ENCODE measurements at regions not wholly inside any gene's neighbourhood (a gene's known extent, or its start where the extent isn't known, plus 50 kb on each side); places are given as distances from the start of the nearest gene placed in this dataset.
A peak's percentile ranks its signal among the peaks of the same experiment; 100 is the strongest.
"Not testable (repeated sequence)": the region's sequence is repeated elsewhere in the genome, so short reads cannot be mapped to it uniquely, and the experiment has no call there.

DNA sequence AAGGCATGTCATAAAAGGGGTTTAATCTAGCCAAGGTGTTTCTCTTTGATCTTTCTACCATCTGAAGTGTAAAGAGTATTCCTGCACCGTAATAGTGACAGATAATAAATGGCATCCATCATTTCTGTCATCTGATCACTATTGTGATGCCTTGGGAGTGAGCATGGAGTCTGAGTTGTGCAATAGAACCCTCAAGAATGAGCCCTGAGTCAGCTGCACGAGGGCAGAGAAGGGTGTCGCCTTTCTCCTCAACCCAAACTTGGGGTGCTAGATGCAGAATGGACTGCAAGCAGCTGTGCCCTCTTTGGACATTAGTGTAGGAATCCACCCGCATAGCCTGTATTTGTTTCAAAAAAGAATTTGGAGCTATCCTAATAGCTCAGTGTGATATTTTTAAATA is 115.2 kb downstream of the ZNF37A start:
- no peak for DNase-seq

DNA sequence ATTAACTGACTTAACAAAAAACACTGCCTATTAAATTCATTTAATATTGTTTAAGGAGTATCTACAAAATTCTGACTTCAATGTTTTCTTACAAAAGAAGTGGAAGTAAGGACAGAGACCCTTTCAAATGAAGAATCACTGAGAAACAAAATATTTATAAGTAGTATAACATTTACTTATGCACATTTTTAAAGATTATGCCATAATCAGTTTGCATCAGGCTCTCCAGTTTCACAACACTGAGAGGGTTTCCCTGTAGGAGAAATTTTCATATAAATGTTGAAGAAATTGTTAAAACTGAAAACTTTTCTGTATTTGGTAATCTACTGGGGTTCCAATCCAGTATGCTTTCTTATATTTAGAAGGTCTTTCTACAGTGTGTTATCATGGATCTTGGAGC is 115.6 kb downstream of the ZNF37A start:
- not testable (repeated sequence) for DNase-seq

DNA sequence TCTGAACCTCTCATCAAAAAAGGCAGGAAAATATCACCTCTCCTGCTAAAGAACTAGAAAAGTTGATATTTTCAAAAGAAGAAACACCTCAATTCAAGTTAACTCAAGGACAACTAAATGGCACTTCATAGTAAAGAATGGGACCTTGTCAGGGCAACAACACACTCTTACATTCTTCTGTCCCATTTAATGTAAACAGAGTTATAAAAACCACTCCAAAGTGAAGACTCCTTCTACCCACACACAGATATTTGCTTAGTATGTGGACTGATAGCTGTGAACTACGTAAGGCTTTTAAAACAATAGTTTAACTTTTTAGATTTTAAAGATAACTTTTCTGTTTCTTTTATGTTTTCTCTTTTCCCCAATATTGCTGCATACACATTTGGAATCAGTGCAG is 118.3 kb downstream of the ZNF37A start:
- no peak for DNase-seq

DNA sequence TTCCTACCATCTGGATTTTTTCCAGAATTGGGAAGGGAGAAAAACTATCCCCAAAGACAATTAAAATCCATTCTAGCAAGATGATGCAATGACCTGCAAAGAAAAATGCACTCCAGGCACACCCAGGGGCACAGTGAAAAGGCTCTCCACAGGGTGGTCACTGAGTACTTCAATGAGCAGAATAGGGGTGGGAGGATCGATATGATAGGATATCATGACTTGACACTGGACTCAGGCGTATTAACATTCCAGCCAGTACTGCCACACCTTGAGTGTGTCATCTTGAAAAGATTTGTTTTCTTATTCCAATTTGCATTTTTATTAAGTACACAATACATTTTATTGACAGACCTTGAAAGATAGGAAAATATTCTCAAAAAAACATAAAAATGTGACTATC is 132.2 kb downstream of the ZNF37A start:
- DNase-seq, result no peak

DNA sequence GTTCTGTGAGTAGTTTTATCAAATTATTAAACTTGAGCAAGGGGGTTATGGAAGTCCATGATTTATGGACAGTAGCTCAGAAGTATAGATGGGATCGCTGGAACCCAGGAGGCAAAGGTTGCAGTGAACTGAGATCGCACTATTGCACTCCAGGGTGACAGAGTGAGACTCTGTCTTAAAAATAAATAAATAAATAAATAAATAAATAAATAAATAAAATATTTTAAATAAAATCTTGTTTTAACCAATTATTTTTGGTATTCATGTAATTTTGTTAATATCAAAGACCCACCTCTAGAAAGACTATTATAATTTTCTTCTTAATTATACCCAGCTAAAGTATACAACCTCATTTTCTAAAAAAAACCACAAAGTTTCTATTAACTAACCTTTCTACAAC is 134.3 kb downstream of the ZNF37A start:
- DNase-seq, result no peak

DNA sequence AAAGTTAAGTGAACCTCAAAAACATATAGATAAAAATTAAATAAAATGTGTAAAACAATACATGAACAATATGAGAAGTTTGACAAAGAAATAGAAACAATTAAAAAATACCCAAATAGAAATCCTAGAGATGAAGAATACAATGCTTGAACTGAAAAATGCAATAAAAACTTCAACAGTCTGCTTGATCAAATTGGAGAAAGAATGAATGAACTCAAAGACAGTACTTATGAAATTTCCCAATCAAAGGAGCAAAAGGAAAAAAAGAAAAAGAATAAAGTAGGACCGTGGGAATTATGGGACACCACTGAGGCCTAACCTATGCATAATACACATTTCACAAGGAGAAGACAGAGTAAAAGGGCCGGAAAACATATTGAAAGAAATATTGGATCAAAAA is 144.3 kb downstream of the ZNF37A start:
- not testable (repeated sequence) for DNase-seq

DNA sequence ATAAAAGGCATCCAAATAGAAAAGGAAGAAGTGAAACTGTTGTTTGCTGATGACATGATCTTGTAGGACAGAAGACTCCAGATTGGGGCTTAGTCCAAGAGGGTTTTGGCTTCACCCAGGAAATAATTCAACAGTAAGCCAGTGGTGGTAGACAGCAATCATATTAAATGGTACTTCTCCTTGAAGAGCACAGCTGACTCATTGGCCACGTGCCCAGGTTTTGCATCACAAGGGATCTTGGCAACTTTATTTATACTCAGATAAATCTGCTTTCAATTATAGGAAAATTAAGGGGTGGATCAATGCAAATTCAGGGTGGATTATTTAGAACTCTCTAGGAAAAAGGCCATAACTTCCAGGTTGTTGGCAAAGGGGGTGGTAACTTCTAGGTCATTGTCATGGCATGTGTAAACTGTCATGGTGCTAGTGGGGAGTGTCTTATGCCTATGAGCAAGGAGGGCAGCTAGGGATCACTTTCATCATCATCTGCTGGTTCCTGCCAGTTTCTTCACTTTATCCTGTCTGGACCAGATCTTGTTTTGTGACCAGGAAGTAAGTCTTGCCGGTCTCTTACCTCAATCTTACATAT is 148.0 kb downstream of the ZNF37A start:
- not testable (repeated sequence) for DNase-seq

DNA sequence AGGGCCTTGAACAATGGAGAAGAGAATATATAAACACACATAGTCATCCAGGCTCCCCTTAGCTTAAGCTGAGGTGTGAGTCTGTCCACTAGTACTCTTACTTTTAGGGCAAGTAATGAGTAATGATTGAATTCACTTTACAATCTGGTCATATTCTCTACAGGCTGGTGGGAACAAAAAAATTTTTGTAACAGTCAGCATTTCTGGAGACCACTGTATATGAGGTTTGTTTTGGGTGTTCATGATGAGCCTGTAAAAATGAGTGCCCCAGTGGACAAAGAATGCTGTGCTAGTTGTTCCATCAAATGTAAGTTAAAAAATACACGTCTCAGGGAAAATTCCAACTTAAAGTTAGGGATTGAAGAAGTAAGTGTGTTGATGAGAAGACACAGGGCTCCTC is 154.0 kb downstream of the ZNF37A start:
- DNase-seq, result not testable (repeated sequence)

DNA sequence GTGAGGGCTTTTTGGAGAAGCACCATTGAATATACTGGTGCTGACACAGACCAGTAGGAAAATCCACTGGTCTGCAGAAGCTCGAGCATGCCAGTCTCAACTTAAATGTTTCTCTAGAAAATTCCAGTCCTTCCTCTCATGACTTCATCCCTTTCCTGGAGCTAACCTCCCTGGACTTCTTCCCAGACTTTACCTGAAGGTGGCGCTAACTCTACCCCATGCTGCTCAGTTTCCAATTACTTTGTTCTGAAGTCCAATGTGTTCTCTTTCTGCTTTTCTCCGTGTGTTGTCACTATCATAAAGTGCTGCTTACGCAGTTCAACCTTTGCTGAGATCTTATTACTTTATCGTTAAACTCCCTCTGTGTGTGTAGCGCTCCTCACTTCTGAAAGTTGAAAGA is 158.4 kb downstream of the ZNF37A start:
- not testable (repeated sequence) for DNase-seq

DNA sequence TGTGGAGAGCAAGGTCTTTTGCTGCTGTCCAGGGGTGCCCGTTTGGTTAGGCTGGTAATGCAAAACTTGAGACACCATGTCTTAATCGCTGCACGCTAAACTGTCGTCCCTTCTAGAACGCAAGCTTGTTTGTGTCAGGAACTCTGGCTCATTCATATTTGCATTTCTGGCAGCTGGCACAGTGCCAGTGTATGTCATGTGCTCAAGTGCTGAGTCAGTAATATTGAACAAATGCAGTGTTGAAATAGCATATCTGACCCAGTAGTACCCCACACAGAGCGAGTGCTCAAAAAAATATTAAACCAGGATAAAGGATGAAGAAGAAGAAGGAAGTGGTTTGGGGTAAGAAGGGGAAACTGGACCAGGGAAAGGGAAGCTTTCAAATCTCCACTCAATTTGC is 173.4 kb downstream of the ZNF37A start:
- DNase-seq, result not testable (repeated sequence)

DNA sequence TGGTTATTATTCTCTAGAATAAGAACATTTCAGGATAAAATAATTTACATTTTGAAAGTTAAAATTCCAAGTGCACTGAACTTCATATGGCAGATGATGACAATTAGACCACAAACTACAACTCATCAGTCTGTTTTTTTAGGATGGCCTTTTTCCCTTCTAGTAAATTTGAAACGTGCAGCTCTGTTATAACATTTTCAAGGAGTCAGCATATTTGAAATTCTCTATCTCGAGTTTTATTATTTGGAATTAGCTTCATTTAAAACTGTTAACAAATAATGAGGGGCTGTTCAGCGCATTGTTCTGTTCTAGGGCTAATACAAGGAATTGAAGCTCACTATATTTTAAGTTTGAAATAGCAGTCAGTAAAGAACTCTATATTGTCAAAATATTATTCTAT is 176.9 kb downstream of the ZNF37A start:
- DNase-seq, result not testable (repeated sequence)

DNA sequence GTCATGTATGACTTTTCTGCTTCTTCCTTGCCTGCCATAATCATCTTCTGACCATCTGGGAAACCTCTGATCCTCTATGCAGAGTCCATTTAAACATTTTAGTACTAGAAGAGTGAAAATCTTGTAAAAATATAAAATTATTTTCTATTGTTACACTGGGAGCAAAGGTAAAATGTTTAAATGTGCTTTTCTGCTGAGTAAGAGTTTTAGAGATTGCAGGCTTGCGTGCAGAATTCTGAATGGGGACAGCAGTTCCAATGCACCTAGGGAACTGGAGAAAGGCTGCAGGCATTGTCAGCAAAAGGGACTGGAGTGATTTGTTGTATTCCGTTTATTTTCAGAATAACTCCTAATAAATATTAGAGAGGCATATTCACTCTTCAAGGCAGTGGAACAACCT is 180.7 kb downstream of the ZNF37A start:
- DNase-seq, result not testable (repeated sequence)

DNA sequence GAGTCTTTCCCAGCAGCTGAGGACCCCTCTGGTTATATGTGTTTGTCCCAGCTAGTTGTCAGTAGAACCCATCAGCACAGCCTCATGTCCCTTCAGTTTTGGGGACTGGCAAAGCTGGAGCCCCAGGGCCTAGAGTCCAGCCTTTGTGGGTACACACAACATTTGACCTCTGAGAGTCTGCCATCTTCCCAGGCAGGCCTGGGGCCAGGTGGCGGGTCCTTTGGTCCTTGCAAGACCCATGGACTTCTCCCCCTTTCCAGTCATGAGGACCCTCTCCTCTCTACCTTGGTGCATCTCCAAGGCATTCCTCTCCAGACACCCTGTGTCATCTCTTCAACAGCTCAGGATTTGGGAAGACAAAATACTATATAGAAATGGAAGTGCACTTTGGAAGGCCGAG is 198.4 kb downstream of the ZNF37A start:
- DNase-seq, result not testable (repeated sequence)

DNA sequence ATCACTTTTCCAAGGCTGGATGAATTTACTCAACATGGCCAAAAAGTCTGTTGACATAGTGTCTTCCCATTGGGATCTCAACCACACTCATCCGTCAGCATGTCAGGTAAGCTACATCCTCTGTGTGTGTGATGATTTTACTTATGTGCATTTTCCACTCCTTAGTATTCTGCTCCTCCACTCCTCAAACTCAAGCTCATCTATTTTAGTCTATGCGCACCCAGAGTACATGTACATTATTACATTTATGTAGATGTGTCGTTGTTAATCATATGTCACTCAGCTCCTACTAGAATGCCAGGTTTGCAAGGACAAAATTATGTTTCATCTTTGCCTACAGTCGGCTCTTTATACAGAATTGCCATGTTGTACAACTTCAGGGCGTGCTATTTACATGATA is 216.0 kb downstream of the ZNF37A start:
- not testable (repeated sequence) for DNase-seq

DNA sequence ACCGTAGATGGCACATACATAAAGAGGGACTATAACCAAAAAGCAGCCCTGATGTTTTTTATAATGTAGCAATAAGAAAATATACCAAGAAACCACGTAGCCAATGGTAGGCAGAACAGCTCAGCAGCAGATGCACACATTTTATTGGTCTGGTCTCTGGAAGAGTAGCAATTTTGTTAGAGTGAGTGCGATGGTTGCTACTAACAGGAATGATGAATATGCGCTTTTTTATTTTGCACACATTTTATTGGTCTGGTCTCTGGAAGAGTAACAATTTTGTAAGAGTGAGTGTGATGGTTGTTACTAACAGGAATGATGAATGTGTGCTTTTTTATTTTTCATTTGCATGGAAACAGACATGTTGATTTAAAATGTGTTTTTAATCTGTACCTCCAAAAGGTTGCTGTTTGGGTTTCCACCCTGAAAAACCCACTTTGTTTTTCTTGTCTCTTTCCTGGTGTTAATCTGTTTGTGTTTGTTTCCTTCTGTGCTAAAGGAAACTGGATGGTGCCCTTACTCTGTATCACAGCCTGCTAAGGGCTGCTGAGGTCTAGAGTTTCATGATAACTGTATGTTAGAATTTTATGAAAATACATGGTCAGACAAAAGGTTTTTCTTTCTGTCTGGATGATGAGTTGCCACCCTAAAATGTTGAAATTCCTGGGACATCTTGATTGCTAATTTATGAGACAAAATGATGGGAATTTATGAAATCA is 221.1 kb downstream of the ZNF37A start:
- not testable (repeated sequence) for DNase-seq

DNA sequence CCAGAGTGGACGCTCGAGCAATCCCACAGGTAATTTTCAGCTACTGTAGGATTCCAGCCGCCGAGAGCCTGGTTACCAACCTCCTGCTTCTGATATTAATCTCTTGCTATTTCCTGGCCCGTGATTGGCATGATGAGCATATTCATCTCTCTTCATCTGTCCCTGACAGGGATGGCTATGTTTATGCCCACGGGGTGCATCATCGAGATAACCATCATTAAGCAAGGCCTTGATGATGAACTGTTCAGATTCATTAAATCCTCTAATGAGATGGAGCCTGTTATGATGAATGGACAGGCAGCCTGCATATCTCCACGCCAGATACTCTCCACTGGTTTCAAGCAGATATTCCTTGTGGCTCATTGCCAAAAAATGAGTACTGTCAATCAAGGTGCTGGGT is 227.3 kb downstream of the ZNF37A start:
- DNase-seq, result not testable (repeated sequence)

DNA sequence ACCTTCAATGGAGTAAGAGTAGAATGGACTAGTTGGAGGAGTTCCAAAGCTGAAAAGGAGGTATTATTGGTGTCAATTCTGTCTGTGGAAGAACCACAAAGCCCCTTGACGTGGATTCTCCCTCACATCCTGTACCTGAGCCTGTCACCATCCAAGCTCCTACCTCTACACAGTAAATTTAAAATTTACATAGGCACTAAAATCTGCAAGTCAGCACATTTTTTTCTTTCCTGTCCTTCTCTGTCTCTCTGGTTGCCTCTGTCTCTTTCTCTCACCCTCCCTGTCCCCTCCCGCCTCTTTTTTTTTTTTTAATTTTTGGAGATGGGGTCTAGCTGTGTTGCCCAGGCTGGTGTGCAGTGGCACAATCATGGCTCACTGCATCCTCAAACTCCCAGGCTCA is 236.2 kb downstream of the ZNF37A start:
- DNase-seq, result not testable (repeated sequence)

DNA sequence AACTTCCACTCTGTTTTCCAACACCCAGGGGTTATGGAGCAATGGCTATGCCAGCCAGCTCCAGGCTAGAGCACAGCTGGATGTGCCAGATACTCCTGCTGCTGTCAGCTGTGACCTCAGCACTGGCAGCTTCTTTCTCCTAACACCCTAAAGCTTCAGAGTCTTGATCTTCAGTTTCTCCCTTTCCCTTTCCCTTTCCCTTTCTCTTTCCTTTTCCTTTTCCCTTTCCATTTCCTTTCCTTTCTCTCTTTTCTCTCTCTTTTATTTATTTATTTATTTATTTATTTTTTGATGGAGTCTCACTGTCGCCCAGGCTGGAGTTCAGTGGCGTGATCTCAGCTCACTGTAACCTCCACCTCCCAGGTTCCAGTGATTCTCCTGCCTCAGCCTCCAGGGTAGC is 237.0 kb downstream of the ZNF37A start:
- not testable (repeated sequence) for DNase-seq

DNA sequence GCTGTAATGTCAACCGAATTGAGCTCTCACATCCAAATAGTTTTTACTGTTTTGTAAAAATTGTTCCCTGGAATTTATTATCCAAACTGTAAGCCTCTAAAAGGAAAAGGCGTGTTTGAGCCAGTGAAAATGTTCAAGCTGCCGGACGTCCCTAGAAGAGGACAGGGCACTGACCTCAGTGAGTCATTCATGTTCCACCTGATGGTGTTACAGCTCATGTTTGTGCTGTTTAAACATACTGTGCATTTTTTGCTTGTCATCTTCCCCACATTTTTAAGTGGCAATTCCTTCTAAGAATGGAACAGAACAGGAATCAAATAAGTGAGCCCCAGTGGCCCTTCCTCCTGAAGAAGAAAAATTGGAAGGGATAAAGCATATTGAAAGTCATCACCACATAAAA is 239.6 kb downstream of the ZNF37A start:
- not testable (repeated sequence) for DNase-seq

DNA sequence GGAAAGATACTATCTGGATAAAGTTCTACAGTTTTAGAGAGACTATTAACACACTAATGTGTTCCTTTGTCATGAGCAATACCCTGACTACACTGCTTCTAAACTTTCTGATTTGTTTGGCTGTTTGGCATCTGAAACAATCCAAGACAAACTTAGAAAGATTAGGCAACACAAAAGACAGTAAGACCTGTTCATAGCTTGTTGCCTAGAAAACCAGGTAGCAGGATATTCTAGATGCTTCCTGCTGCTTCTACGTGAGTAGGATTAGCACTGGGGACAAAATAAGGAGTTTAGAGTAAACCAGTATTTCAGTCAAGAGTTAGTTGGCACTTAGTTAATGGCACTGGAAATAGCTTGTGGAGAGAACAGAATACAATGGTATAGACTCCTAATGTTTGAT is 256.5 kb downstream of the ZNF37A start:
- DNase-seq, result not testable (repeated sequence)

DNA sequence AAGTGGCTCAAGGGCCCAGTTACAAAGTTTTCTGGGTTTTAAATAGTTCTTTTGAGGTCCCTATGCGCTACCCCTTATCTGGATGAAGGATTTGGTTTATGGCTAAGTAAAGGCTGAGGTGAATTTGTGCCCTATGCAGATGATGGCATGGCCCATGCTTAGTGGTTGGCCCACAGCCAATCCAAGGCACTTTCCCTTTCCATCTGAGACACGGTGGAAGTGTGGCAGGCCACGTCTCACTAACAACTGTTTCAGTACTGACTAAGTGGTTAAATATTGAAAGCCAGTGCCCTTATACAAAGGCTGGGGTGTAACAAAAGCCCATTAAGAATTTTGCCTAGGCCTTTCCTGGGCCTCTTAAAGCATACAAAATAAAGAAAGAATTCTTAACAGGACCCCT is 260.3 kb downstream of the ZNF37A start:
- DNase-seq, result peak in 1 of 2 experiments; percentile 3

DNA sequence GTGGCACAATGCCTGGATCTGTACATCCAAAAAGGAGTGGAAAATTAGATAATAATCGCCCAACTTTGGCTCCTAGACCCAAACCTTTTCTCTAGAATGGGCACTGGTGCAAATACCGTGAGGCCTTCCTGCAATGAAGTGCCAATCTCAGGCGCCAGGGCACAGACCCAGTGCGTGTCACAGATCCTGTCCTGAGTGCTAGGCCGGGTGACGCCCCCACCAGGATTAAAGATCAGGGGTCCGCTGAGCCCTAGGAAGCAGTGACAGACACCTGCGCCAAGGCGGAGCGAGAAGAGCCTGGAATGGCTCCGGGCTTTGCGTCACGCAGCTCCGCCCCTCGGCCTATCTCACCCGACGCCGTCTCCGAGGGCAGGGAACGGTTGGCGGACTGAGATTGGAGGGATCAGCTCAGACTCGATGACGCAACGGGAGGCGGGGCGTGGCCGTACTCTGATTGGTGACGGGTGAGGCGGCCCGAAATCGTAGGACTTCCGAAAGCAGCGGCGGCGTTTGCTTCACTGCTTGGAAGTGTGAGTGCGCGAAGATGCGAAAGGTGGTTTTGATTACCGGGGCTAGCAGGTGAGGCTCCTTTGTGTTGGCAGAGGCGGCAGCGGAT is 261.9 kb downstream of the ZNF37A start:
- DNase-seq, result peak; percentile 73 to 78

DNA sequence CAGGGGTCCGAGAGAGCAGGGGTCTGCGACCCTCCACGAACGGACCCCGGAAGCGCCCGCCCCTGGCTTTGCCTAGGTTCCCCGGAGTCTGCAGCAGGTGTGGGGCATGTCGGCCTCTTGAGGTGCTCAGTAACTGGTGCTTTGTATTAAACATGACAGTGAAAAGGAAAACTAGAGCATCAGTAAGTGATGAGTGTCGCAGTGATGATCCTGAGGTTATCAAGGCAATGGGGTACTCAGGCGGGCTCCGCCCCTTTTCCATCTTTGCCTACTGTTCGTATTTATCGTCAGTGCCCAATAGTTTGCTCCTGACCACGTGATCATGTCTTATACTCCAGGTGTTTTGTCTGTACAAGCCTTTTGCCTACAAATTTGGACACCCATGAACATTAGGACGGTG is 262.4 kb downstream of the ZNF37A start:
- DNase-seq, result not testable (repeated sequence)

DNA sequence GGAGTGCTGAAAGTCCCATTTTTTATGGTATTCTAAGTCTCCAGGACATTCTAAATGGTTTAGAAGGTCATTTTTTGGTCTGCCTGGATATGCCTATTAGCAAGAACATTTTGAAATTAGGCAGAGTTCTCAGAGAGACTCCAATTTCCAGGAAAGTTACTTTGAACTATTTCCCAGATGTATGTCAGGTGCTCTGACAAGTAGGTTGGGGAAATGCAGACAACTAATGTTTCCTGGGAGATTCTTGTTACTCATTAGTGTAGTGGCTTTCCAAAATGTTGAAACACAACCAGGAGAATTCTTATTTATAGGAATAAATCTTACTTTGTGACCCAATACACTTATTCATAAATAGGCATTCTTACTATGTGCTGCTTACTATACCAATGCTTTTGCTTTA is 268.4 kb downstream of the ZNF37A start:
- not testable (repeated sequence) for DNase-seq

Measured in activated CD4-positive, alpha-beta T cell treated with anti-CD3 and anti-CD28 coated beads, Interleukin-2, amount 50 U/mL, for 48 hours (primary cell).